Fibroblast of skin of left biceps (primary cell): ENCODE measurements at regions not wholly inside any gene's neighbourhood (a gene's known extent, or its start where the extent isn't known, plus 50 kb on each side); places are given as distances from the start of the nearest gene placed in this dataset.
"Not testable (repeated sequence)": the region's sequence is repeated elsewhere in the genome, so short reads cannot be mapped to it uniquely, and the experiment has no call there.

ENCODE experiments used
- DNase-seq, 2 experiments: peaks; one replicate each; pipeline ENCODE4 v3.0.0-alpha.2; 2013; ENCODE audit warnings: low read depth in 2 of 2

DNA sequence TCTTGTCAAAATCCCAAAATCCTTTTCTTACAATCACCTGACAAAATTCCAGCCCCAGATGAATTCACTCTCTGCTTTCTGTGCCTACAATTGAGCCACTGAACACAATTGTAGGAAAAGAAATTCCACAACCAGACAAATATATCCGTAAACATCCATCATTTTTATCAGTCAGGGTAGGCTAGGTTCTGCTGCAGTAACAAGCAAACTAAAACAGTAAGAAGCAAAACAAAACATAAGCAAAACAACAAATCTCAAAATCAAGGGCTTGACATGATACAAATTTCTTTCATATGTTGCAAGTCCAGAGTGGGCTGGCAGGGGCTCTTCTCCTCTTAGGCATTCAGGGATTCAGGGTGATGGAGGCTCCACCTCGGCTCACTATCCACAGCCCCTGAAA lies 114.2 kb upstream of the MAN2A1 start:
- no peak for DNase-seq

DNA sequence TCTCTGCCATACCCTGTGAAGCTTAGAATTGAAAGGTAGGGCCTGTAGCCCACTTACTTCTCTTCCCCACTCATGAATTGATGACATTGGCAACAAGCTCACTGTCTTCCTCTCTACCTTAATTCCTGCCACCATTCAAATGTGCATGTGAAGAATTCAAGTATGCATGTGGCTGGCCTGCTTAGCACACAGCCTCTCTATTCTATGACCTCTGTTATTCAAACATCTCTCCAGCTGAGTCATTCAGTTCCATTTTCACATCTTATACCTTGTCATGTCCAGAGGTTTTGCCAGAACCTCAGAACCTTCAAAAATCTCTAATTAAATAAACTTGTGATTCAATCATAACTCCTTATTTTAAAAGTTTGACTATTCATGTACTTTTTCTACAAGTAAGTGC lies 114.7 kb upstream of the MAN2A1 start:
- DNase-seq, result no peak

DNA sequence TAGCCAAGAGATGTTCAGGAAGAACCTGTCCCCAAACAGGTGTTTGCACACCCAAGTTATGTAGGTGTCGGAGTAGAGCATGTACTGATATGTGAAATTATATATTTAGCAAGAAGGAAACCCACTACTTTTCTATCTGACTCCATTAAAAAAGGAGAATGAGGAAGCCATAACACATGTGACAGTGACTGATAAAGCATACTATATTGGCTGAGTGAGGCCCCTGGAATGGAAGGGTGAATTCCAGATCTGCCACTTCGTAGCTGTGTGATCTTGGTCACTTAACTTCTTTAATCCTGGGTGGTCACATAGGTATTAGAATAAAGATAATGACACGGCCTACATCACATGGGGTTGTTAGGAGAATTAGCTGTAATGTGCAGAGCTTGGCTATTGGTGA lies 116.0 kb upstream of the MAN2A1 start:
- no peak for DNase-seq

GRCh38 chr5:109573256-109573655 lies 116.5 kb upstream of the MAN2A1 start:
- no peak for DNase-seq

- DNase-seq, result no peak
Observed at GRCh38 chr5:109571785-109572184, 117.9 kb upstream of the MAN2A1 start.

DNA sequence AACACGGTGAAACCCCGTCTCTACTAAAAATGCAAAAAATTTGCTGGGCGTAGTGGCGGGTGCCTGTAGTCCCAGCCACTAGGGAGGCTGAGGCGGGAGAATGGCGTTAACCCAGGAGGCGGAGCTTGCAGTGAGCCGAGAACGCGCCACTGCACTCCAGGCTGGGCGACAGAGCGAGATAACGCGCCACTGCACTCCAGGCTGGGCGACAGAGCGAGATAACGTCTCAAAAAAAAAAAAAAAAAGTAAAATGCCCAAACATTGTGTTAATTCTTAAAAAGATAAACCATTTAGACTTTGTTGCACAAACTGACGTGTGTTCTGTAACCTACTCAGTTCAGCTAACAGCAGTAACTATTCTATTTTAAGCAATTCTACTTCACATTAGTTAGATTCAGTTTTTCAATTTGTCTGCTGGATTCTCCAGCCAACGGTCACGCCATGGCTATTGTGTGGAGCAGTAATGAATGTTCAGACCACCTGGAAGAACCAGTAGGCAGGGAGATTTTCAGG lies 119.3 kb upstream of the MAN2A1 start:
- DNase-seq, result no peak

- peak; percentile 53 to 54 for DNase-seq
Observed at GRCh38 chr5:109567374-109568044, 122.2 kb upstream of the MAN2A1 start.

DNA sequence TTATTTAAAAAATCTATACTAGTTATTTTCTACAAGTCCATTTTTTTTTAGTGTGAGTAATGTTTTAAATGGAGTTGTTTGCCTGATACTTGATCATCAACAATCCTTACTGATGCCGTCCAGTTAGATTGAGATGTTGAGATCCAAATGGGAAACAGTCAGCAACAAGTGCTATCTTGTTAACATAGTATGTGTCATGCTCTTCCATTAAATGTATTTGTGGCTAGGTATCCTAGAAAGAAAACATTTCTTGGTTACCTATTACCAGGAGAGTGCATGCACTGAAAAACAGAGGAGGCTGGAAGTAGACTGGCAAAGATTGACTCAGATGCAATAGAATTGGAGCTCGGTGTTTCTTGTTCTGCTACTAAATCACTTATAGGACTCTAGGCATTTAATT lies 123.4 kb upstream of the MAN2A1 start:
- no peak for DNase-seq

GRCh38 chr5:109563739-109564138 lies 126.0 kb upstream of the MAN2A1 start:
- no peak for DNase-seq

DNA sequence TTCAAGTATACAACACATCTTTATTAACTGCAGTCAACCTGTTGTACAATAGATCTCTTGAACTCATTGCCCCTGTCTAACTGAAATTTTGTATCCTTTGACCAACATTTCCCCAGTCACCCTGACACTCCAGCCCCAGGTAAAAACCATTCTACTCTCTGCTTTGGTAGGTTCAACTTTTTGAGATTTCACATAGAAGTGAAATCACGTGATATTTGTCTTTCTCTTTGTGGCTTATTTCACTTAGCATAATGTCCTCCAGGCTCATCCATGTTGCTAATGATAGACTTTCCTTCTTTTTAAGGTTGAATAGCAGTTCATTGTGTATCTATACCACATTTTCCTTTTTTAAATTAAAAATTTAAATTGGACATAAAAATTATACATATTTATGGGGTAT lies 126.5 kb upstream of the MAN2A1 start:
- no peak for DNase-seq

DNA sequence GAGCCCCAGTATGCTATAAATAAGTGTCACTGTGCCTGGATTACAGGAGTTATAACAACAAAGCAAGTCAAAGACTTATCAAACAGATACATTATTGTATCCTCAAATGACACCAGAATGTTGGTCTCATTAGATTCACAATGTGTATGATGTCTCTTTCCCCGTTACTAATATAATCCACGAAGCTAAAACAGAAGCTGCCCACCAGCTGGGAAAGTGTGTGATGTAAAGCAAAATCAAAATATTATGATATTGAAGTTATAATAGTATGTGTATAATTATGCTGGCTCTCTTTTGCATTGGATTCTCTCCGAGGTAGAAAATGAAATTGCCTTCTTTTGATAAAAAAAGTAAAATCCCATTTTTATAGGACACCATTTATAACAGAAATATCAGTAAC lies 127.3 kb upstream of the MAN2A1 start:
- DNase-seq, result no peak

- no peak for DNase-seq
Observed at GRCh38 chr5:109561447-109561846, 128.3 kb upstream of the MAN2A1 start.

GRCh38 chr5:109560554-109560953 lies 129.2 kb upstream of the MAN2A1 start:
- DNase-seq, result no peak

GRCh38 chr5:109558952-109559351 lies 130.8 kb upstream of the MAN2A1 start:
- peak; percentile 5 to 23 for DNase-seq

DNA sequence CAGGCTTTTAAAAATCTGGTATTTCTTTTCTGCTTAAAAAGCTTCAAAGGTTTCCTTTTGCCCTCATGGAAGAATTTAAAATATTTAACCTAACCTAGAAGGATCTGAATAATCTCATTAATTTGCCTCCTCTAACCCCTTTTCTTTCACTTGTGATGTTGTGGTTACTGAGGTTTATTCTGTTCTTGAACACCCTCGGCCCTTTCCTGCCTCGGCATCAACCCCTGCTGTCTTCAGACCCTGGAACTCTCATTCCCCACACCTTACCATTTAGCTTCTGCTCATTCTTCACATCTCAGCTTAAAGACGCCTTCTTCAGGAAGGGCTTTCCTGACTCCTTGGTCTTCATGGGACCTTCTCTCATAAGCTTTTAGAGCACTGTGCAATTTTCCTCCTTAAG lies 131.4 kb upstream of the MAN2A1 start:
- DNase-seq, result no peak

DNA sequence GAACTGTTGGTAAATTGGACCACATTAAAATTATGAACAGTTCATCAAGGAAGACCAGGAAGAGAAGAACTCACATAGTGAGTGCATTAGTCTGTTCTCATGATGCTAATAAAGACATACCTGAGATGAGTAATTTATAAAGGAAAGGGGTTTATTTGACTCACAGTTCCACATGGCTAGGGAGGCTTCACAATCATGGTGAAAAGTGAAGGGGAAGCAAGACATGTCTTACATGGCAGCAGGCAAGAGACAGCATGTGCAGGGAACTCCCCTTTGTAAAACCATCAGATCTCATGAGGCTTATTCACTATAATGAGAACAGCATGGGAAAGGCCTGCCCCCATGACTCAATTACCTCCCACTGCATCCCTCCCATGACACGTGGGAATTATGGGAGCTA lies 135.9 kb upstream of the MAN2A1 start:
- no peak for DNase-seq

DNA sequence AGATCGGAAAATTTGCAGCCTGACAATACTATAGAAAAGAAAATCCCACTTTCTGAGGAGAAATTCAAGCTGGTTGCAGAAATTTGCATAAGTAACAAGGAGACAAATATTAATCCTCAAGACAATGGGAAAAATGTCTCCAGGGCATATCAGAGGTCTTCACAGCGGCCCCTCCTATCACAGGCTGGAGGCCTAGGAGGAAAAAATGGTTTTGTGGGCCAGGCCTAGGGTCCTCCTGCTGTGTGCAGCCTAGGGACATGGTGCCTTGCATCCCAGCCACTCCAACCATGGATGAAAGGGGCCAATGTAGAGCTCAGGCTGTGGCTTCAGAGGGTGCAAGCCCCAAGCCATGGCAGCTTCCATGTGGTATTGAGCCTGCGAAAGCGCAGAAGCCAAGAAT lies 138.5 kb upstream of the MAN2A1 start:
- not testable (repeated sequence) for DNase-seq

GRCh38 chr5:109550077-109550476 lies 139.7 kb upstream of the MAN2A1 start:
- no peak for DNase-seq

GRCh38 chr5:109546461-109546860 lies 136.7 kb upstream of the PJA2 start:
- no peak for DNase-seq

- not testable (repeated sequence) for DNase-seq
Observed at GRCh38 chr5:109544873-109545272, 135.1 kb upstream of the PJA2 start.

DNA sequence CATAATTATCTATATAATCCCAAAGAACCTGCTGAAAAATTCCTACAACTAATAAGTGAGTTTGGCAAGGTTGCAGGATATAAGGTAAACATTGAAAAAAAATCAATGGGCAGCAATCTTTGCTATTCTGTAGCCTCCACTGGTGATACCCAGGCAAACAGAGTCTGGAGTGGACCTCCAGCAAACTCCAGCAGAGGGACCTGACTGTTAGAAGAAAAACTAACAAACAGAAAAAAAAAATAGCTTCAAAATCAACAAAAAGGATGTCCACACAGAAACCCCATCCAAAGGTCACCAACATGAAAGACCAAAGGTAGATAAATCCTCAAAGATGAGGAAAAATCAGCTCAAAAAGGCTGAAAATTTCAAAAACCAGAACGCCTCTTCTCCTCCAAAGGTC lies 128.9 kb upstream of the PJA2 start:
- not testable (repeated sequence) for DNase-seq

DNA sequence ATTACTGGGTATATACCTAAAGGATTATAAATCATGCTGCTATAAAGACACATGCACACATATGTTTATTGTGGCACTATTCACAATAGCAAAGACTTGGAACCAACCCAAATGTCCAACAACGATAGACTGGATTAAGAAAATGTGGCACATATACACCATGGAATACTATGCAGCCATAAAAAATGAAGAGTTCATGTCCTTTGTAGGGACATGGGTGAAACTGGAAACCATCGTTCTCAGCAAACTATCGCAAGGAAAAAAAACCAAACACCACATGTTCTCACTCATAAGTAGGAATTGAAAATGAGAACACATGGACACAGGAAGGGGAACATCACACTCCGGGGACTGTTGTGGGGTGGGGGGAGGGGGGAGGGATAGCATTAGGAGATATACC lies 125.3 kb upstream of the PJA2 start:
- DNase-seq, result not testable (repeated sequence)

GRCh38 chr5:109533751-109534272 lies 124.0 kb upstream of the PJA2 start:
- no peak for DNase-seq
